OCI-LY7 (cell line): ENCODE measurements at regions not wholly inside any gene's neighbourhood (a gene's known extent, or its start where the extent isn't known, plus 50 kb on each side); places are given as distances from the start of the nearest gene placed in this dataset.

Source experiments
- BruUV-seq: library from RNA; stranded (reverse); fragments of 400-500 nt; replicated peaks from 2 replicates; lab custom pipeline; 2021; lab: Mats Ljungman, UMichigan
- CTCF ChIA-PET: fragments of 300-600 bp; sonication (Branson Sonifier 250); formaldehyde crosslinking; loops from one replicate; lab custom pipeline; 2022; ENCODE audit warnings: antibody characterized with exemption; ENCODE audit not compliant: unreplicated experiment; lab: Charles Lee
- POLR2A ChIA-PET: fragments of 300-600 bp; sonication (Branson Sonifier 250); formaldehyde crosslinking; loops from one replicate; lab custom pipeline; 2022; ENCODE audit warnings: antibody characterized with exemption; lab: Charles Lee
- DNase-seq: peaks from one replicate; pipeline ENCODE4 v3.0.0-alpha.2; 2015; ENCODE audit warnings: low spot score
- H2AFZ ChIP-seq: fragments of 200-600 bp; sonication (generic), shearing (Covaris generic); 2 replicates; pipeline ENCODE4 v1.6.1; 2014; ENCODE audit warnings: mild to moderate bottlenecking, antibody characterized with exemption, low read length, moderate library complexity
- H3K27ac ChIP-seq: fragments of 200-600 bp; sonication (generic); 2 replicates; pipeline ENCODE4 v1.5.1; 2014; ENCODE audit warnings: mixed run types, low read depth, mild to moderate bottlenecking, moderate library complexity, low read length, inconsistent platforms; ENCODE audit not compliant: poor library complexity, severe bottlenecking
- H3K36me3 ChIP-seq: fragments of 200-600 bp; sonication (generic); 2 replicates; pipeline ENCODE4 v1.6.1; 2014; ENCODE audit warnings: mild to moderate bottlenecking, antibody characterized with exemption, low read length, moderate library complexity, mixed read lengths; ENCODE audit not compliant: insufficient read depth
- H3K4me1 ChIP-seq: fragments of 200-600 bp; sonication (generic); 2 replicates; pipeline ENCODE4 v1.5.1; 2014; ENCODE audit warnings: mild to moderate bottlenecking, low read length; ENCODE audit not compliant: insufficient read depth, poor library complexity, severe bottlenecking
- H3K4me2 ChIP-seq: fragments of 200-600 bp; sonication (generic); 2 replicates; pipeline ENCODE4 v1.6.1; 2014; ENCODE audit warnings: mild to moderate bottlenecking, low read length
- H3K4me3 ChIP-seq: fragments of 200-600 bp; sonication (generic); 2 replicates; pipeline ENCODE4 v1.5.1; 2014; ENCODE audit warnings: mild to moderate bottlenecking, low read depth, low read length; ENCODE audit not compliant: poor library complexity, severe bottlenecking
- H3K79me2 ChIP-seq: fragments of 200-600 bp; sonication (generic); 2 replicates; pipeline ENCODE4 v1.6.1; 2016; ENCODE audit warnings: low read depth, mild to moderate bottlenecking, low read length, moderate library complexity, mixed read lengths; ENCODE audit not compliant: insufficient read depth
- H3K9me2 ChIP-seq: fragments of 200-600 bp; sonication (generic); 2 replicates; pipeline ENCODE4 v1.6.1; 2016; ENCODE audit warnings: mild to moderate bottlenecking, low read length, mixed read lengths; ENCODE audit not compliant: insufficient read depth
- H3K9me3 ChIP-seq: fragments of 200-600 bp; sonication (generic); 2 replicates; pipeline ENCODE4 v1.6.1; 2014; ENCODE audit warnings: mild to moderate bottlenecking, mixed run types, low read length, mixed read lengths
- H4K20me1 ChIP-seq: fragments of 200-600 bp; sonication (generic); 2 replicates; pipeline ENCODE4 v1.6.1; 2014; ENCODE audit warnings: mild to moderate bottlenecking, antibody characterized with exemption, low read length, moderate library complexity, mixed read lengths; ENCODE audit not compliant: insufficient read depth
- EZH2phosphoT487 ChIP-seq: fragments of 200-600 bp; sonication (generic); IDR thresholded peaks from 2 replicates; pipeline ENCODE4 v1.6.1; 2018; ENCODE audit warnings: low read depth, borderline replicate concordance, mild to moderate bottlenecking, mixed run types, antibody characterized with exemption, low read length, moderate library complexity, mixed read lengths
- intact Hi-C: fragments of 100-400 bp; cut with micrococcal nuclease; formaldehyde crosslinking; loops from one replicate; pipeline ENCODE4 v1.10.0; 2022; ENCODE audit not compliant: unreplicated experiment
- TF ChIP-seq, protein P1 (sequence below): fragments of 200-600 bp; sonication (generic); conservative IDR thresholded peaks from 2 replicates; pipeline ENCODE4 v1.5.1; 2014; ENCODE audit warnings: mild to moderate bottlenecking, antibody characterized with exemption, low read length, moderate library complexity, mixed read lengths

- POLR2A ChIA-PET: no interaction called here
Measured at GRCh38 chr1:94746635-94747525, 73.3 kb upstream of the SLC44A3 start.

DNA sequence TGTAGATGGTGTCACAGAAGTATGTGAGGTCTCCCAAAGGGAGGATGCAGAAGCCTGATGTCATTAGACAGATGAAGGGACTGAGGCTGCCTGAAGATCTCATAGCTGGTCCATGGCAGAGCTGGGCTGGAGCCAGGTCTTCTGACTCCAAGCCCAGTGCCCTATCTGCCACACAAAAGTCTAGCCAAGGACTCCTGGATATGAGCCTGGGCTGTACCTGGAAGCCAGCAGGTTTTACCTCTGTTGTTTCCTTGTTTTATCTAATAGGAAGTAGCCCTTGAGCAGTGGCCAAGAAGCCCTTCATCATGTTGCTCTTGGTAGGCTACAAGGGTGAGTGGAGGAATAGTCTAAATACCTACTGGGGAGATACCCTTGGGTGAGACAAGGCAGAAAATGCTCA, 74.4 kb upstream of the SLC44A3 start:
- DNase-seq: no peak
- no TSS peak for BruUV-seq
- H3K4me1 ChIP-seq: no peaks in the 10 kb centered on the region
- H3K9me3 ChIP-seq: no peaks in the 10 kb centered on the region
- H3K27ac ChIP-seq: no peak overlapping the region
- TF ChIP-seq EZH2phosphoT487: no peak
- TF ChIP-seq, protein P1, sequence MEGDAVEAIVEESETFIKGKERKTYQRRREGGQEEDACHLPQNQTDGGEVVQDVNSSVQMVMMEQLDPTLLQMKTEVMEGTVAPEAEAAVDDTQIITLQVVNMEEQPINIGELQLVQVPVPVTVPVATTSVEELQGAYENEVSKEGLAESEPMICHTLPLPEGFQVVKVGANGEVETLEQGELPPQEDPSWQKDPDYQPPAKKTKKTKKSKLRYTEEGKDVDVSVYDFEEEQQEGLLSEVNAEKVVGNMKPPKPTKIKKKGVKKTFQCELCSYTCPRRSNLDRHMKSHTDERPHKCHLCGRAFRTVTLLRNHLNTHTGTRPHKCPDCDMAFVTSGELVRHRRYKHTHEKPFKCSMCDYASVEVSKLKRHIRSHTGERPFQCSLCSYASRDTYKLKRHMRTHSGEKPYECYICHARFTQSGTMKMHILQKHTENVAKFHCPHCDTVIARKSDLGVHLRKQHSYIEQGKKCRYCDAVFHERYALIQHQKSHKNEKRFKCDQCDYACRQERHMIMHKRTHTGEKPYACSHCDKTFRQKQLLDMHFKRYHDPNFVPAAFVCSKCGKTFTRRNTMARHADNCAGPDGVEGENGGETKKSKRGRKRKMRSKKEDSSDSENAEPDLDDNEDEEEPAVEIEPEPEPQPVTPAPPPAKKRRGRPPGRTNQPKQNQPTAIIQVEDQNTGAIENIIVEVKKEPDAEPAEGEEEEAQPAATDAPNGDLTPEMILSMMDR: no peak
- no peaks in the 10 kb centered on the region for H3K9me2 ChIP-seq
- no peaks in the 10 kb centered on the region for H4K20me1 ChIP-seq
- intact Hi-C loops: no loop called here
- ChIA-PET POLR2A (no interaction called here), CTCF (no interaction called here)
- no peak overlapping the region for H2AFZ ChIP-seq
- H3K4me2 ChIP-seq: no peak overlapping the region
- H3K36me3 ChIP-seq: no peaks in the 10 kb centered on the region
- H3K4me3 ChIP-seq: no peak overlapping the region
- no peaks in the 10 kb centered on the region for H3K79me2 ChIP-seq

More at GRCh38 chr1:94746635-94747525, 73.3 kb upstream of the SLC44A3 start:
- no peak overlapping the region for H2AFZ ChIP-seq
- no TSS peak for BruUV-seq
- no peaks in the 10 kb centered on the region for H3K79me2 ChIP-seq
- H4K20me1 ChIP-seq: no peaks in the 10 kb centered on the region
- no peaks in the 10 kb centered on the region for H3K9me3 ChIP-seq
- H3K4me3 ChIP-seq: no peak overlapping the region
- CTCF ChIA-PET: no interaction called here
- DNase-seq: no peak
- no peak overlapping the region for H3K27ac ChIP-seq
- H3K4me1 ChIP-seq: no peaks in the 10 kb centered on the region
- no peaks in the 10 kb centered on the region for H3K9me2 ChIP-seq
- no peak overlapping the region for H3K4me2 ChIP-seq
- TF ChIP-seq, protein P1: no peak
- no peak for TF ChIP-seq EZH2phosphoT487
- intact Hi-C loops: no loop called here
- H3K36me3 ChIP-seq: no peaks in the 10 kb centered on the region

DNA sequence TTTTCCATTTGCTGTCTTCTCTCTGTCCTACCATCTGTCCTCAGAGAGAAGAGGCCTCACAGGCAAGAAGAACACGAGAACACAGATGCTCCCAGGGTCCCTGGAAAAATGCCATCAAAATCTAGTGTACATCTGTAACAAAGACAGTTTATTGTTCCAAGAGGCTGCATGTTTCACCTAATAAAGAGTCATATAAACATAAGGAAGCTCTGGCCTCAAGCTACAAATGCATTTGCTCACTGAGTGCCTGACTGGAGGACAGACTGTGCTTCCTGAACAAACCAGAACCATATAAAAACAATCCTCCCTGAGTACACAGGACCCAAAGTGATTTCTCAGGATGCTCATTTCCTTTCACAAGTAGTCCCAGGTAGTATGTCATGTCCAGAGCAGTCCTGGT, 76.3 kb upstream of the SLC44A3 start:
- H2AFZ ChIP-seq: no peak overlapping the region
- no peaks in the 10 kb centered on the region for H3K79me2 ChIP-seq
- POLR2A ChIA-PET: no interaction called here
- H3K9me2 ChIP-seq: no peaks in the 10 kb centered on the region
- intact Hi-C loops: no loop called here
- no peaks in the 10 kb centered on the region for H3K4me1 ChIP-seq
- BruUV-seq: no TSS peak
- TF ChIP-seq, protein P1: no peak
- TF ChIP-seq EZH2phosphoT487: no peak
- CTCF ChIA-PET: no interaction called here
- H3K36me3 ChIP-seq: no peaks in the 10 kb centered on the region
- no peak for DNase-seq
- H3K9me3 ChIP-seq: no peaks in the 10 kb centered on the region
- H3K27ac ChIP-seq: no peak overlapping the region
- no peak overlapping the region for H3K4me3 ChIP-seq
- H3K4me2 ChIP-seq: no peak overlapping the region
- H4K20me1 ChIP-seq: no peaks in the 10 kb centered on the region
